ENCODE measurements at regions not wholly inside any gene's neighbourhood (a gene's known extent, or its start where the extent isn't known, plus 50 kb on each side); places are given as distances from the start of the nearest gene placed in this dataset.

DNA sequence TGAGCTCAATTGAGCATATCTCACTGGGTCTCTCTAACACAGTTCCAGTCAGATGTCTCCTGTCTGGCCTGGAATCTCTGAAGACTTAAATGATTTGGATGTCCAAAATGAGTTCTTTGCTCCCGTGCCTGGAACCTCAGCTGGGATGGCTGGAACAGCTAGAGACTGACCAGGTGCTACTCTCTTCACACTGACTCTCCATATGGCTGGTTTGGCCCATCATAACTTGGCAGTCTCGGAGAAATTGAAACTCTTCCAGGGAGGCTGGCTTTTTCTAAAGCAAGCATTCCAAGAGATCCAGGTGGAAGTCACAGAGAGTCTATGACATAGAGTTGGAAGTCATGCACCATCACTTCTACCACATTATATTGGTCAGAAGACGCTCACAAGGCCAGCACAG is 129.6 kb upstream of the NOL4 start (continued):
- TF ChIP-seq, protein P1, sequence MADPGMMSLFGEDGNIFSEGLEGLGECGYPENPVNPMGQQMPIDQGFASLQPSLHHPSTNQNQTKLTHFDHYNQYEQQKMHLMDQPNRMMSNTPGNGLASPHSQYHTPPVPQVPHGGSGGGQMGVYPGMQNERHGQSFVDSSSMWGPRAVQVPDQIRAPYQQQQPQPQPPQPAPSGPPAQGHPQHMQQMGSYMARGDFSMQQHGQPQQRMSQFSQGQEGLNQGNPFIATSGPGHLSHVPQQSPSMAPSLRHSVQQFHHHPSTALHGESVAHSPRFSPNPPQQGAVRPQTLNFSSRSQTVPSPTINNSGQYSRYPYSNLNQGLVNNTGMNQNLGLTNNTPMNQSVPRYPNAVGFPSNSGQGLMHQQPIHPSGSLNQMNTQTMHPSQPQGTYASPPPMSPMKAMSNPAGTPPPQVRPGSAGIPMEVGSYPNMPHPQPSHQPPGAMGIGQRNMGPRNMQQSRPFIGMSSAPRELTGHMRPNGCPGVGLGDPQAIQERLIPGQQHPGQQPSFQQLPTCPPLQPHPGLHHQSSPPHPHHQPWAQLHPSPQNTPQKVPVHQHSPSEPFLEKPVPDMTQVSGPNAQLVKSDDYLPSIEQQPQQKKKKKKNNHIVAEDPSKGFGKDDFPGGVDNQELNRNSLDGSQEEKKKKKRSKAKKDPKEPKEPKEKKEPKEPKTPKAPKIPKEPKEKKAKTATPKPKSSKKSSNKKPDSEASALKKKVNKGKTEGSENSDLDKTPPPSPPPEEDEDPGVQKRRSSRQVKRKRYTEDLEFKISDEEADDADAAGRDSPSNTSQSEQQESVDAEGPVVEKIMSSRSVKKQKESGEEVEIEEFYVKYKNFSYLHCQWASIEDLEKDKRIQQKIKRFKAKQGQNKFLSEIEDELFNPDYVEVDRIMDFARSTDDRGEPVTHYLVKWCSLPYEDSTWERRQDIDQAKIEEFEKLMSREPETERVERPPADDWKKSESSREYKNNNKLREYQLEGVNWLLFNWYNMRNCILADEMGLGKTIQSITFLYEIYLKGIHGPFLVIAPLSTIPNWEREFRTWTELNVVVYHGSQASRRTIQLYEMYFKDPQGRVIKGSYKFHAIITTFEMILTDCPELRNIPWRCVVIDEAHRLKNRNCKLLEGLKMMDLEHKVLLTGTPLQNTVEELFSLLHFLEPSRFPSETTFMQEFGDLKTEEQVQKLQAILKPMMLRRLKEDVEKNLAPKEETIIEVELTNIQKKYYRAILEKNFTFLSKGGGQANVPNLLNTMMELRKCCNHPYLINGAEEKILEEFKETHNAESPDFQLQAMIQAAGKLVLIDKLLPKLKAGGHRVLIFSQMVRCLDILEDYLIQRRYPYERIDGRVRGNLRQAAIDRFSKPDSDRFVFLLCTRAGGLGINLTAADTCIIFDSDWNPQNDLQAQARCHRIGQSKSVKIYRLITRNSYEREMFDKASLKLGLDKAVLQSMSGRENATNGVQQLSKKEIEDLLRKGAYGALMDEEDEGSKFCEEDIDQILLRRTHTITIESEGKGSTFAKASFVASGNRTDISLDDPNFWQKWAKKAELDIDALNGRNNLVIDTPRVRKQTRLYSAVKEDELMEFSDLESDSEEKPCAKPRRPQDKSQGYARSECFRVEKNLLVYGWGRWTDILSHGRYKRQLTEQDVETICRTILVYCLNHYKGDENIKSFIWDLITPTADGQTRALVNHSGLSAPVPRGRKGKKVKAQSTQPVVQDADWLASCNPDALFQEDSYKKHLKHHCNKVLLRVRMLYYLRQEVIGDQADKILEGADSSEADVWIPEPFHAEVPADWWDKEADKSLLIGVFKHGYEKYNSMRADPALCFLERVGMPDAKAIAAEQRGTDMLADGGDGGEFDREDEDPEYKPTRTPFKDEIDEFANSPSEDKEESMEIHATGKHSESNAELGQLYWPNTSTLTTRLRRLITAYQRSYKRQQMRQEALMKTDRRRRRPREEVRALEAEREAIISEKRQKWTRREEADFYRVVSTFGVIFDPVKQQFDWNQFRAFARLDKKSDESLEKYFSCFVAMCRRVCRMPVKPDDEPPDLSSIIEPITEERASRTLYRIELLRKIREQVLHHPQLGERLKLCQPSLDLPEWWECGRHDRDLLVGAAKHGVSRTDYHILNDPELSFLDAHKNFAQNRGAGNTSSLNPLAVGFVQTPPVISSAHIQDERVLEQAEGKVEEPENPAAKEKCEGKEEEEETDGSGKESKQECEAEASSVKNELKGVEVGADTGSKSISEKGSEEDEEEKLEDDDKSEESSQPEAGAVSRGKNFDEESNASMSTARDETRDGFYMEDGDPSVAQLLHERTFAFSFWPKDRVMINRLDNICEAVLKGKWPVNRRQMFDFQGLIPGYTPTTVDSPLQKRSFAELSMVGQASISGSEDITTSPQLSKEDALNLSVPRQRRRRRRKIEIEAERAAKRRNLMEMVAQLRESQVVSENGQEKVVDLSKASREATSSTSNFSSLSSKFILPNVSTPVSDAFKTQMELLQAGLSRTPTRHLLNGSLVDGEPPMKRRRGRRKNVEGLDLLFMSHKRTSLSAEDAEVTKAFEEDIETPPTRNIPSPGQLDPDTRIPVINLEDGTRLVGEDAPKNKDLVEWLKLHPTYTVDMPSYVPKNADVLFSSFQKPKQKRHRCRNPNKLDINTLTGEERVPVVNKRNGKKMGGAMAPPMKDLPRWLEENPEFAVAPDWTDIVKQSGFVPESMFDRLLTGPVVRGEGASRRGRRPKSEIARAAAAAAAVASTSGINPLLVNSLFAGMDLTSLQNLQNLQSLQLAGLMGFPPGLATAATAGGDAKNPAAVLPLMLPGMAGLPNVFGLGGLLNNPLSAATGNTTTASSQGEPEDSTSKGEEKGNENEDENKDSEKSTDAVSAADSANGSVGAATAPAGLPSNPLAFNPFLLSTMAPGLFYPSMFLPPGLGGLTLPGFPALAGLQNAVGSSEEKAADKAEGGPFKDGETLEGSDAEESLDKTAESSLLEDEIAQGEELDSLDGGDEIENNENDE (IDR thresholded peaks at IDR 0.05; ENCODE audit: insufficient replicate concordance, low read length): no peak
- TF ChIP-seq ZNF274 (IDR thresholded peaks at IDR 0.05; ENCODE audit: borderline replicate concordance, extremely low read depth, low read length) (no peak), CBX8 (IDR thresholded peaks at IDR 0.05; ENCODE audit: borderline replicate concordance, low read depth, low read length) (no peak), SP4 (IDR thresholded peaks at IDR 0.05; ENCODE audit: low read length) (no peak), EP300 (IDR thresholded peaks at IDR 0.05; ENCODE audit: borderline replicate concordance in 1 of 2, low read depth in 2 of 2, low read length in 2 of 2) (no peak), EZH2 (IDR thresholded peaks at IDR 0.05; ENCODE audit: low read depth, low read length, severe bottlenecking) (no peak), BACH1 (IDR thresholded peaks at IDR 0.05; ENCODE audit: low read length) (no peak), YY1 (IDR thresholded peaks at IDR 0.05; ENCODE audit: low read depth, low read length) (no peak), RBBP5 (IDR thresholded peaks at IDR 0.05; ENCODE audit: borderline replicate concordance, low read depth, low read length) (no peak), KDM4A (IDR thresholded peaks at IDR 0.05; ENCODE audit: low read depth, low read length, severe bottlenecking) (no peak), CTBP2 (IDR thresholded peaks at IDR 0.05; ENCODE audit: borderline replicate concordance, insufficient read depth, insufficient read length, low read length) (no peak), TAF7 (optimal IDR thresholded peaks at IDR 0.05; ENCODE audit: borderline replicate concordance, low read depth, low read length) (no peak)
